GM12878 (cell line): ENCODE measurements at regions not wholly inside any gene's neighbourhood (a gene's known extent, or its start where the extent isn't known, plus 50 kb on each side); places are given as distances from the start of the nearest gene placed in this dataset.

Source experiments
- ATAC-seq: fragments of 200-7000 bp; cut with Tn5 transposase; 3 replicates; pipeline ENCODE4 v1.9.1; 2020; ENCODE audit warnings: mild to moderate bottlenecking, moderate library complexity
- BruUV-seq: library from RNA; stranded (reverse); fragments of 400-500 nt; replicated peaks from 2 replicates; lab custom pipeline; 2021; lab: Mats Ljungman, UMichigan
- CTCF ChIA-PET: fragments of 300-600 bp; sonication (Branson Sonifier 250); formaldehyde crosslinking; extraction: SDS; loops from one replicate; lab custom pipeline; 2021; ENCODE audit warnings: inconsistent platforms; lab: Yijun Ruan, JAX
- POLR2A ChIA-PET: fragments of 350-600 bp; formaldehyde crosslinking; extraction: SDS; loops from one replicate; lab custom pipeline; 2021; ENCODE audit warnings: inconsistent platforms; lab: Charles Lee
- RAD21 ChIA-PET: fragments of 300-600 bp; sonication (Branson Sonifier 250); formaldehyde crosslinking; loops from one replicate; lab custom pipeline; 2023; ENCODE audit warnings: antibody characterized with exemption; ENCODE audit not compliant: unreplicated experiment; lab: Charles Lee
- SMC1A ChIA-PET: fragments of 300-600 bp; sonication (Branson Sonifier 250); formaldehyde crosslinking; loops from one replicate; lab custom pipeline; 2023; ENCODE audit not compliant: unreplicated experiment, uncharacterized antibody; lab: Charles Lee
- DNase-seq: peaks from one replicate; pipeline ENCODE4 v3.0.0-alpha.2; 2011; ENCODE audit warnings: low read depth, low spot score
- FAIRE-seq: peaks from 3 replicates; lab custom pipeline; 2011; peaks lifted over from hg19 to GRCh38; lab: Jason Lieb, UNC
- H2AFZ ChIP-seq: 2 replicates; pipeline ENCODE4 v1.6.0; 2011; ENCODE audit warnings: low read depth, low read length, control low read depth; ENCODE audit not compliant: control insufficient read depth
- H3K27ac ChIP-seq: 2 replicates; pipeline ENCODE4 v1.5.1; 2011; ENCODE audit warnings: control low read depth; ENCODE audit not compliant: control insufficient read depth, insufficient read depth
- H3K27me3 ChIP-seq, 2 experiments: replicated peaks in 1 of 2; 2 replicates each; pipeline versions ENCODE4 v1.6.0 to v1.6.1; 2011; ENCODE audit warnings: low read length in 1 of 2; ENCODE audit not compliant: control insufficient read depth in 2 of 2, insufficient read depth in 2 of 2
- H3K36me3 ChIP-seq, 2 experiments: 2 replicates each; pipeline ENCODE4 v1.5.1; 2011; ENCODE audit warnings: low read length in 1 of 2; ENCODE audit not compliant: control insufficient read depth in 2 of 2, insufficient read depth in 2 of 2
- H3K4me1 ChIP-seq: 2 replicates; pipeline ENCODE4 v1.6.1; 2011; ENCODE audit warnings: mild to moderate bottlenecking, low read length, moderate library complexity, mixed read lengths; ENCODE audit not compliant: control insufficient read depth, insufficient read depth
- H3K4me2 ChIP-seq: 2 replicates; pipeline ENCODE4 v1.6.0; 2011; ENCODE audit warnings: control low read depth; ENCODE audit not compliant: control insufficient read depth, insufficient read depth
- H3K4me3 ChIP-seq: fragments of 200-600 bp; sonication (generic); 2 replicates; pipeline ENCODE4 v1.5.1; 2016
- H3K79me2 ChIP-seq: 2 replicates; pipeline ENCODE4 v1.6.0; 2011; ENCODE audit warnings: low read length; ENCODE audit not compliant: control insufficient read depth, insufficient read depth
- H3K9ac ChIP-seq: 2 replicates; pipeline ENCODE4 v1.8.0; 2011; ENCODE audit warnings: low read length, control low read depth, mixed read lengths; ENCODE audit not compliant: control insufficient read depth, insufficient read depth
- H3K9me3 ChIP-seq: replicated peaks from 3 replicates; pipeline ENCODE4 v1.5.1; 2011; ENCODE audit warnings: mild to moderate bottlenecking, low read length; ENCODE audit not compliant: control insufficient read depth, insufficient read depth
- H4K20me1 ChIP-seq: 2 replicates; pipeline ENCODE4 v1.6.0; 2011; ENCODE audit not compliant: control insufficient read depth, insufficient read depth
- CREB1 ChIP-seq: IDR thresholded peaks from 2 replicates; pipeline ENCODE4 v1.6.1; 2012; ENCODE audit warnings: low read depth, mild to moderate bottlenecking, inconsistent platforms
- GABPA ChIP-seq: IDR thresholded peaks from 2 replicates; pipeline ENCODE4 v1.6.1; 2014; ENCODE audit warnings: antibody characterized with exemption, low read depth, mild to moderate bottlenecking, inconsistent platforms
- JUNB ChIP-seq: IDR thresholded peaks from 2 replicates; pipeline ENCODE4 v1.6.1; 2016; ENCODE audit warnings: antibody characterized with exemption, mild to moderate bottlenecking
- SMAD1 ChIP-seq: fragments of 450-650 bp; IDR thresholded peaks from 2 replicates; pipeline ENCODE4 v1.6.1; 2018; ENCODE audit warnings: mild to moderate bottlenecking, low read depth; ENCODE audit not compliant: partially characterized antibody
- SRF ChIP-seq, 2 experiments: IDR thresholded peaks; 2 replicates each; pipeline ENCODE4 v1.6.1; 2011; ENCODE audit warnings: low read depth in 2 of 2, low read length in 2 of 2, mild to moderate bottlenecking in 1 of 2, moderate library complexity in 1 of 2
- SUZ12 ChIP-seq: fragments of 200-600 bp; sonication (generic); IDR thresholded peaks from one replicate; pipeline ENCODE4 v1.6.1; 2018; ENCODE audit warnings: antibody characterized with exemption, mild to moderate bottlenecking; ENCODE audit not compliant: unreplicated experiment
- TBL1XR1 ChIP-seq: IDR thresholded peaks from 2 replicates; pipeline ENCODE4 v1.6.1; 2012; ENCODE audit warnings: low read depth, low read length, improper control_type of control experiment
- WGBS: methylation state at CpG from one replicate; pipeline ENCODE4 v1.1.6; 2016; ENCODE audit warnings: low lambda C conversion rate; ENCODE audit not compliant: insufficient replicate concordance, insufficient coverage; ENCODE audit errors: missing lambda C conversion rate; 5-methylcytosine and 5-hydroxymethylcytosine counted together
- in situ Hi-C: fragments of 300-500 bp; cut with MboI; formaldehyde crosslinking; loops from 9 replicates; pipeline ENCODE4 v1.14.3; 2018; ENCODE audit warnings: mixed read lengths
- intact Hi-C: fragments of 100-400 bp; cut with micrococcal nuclease; formaldehyde crosslinking; loops from one replicate; pipeline ENCODE4 v1.14.2; 2022; ENCODE audit not compliant: unreplicated experiment
- TF ChIP-seq, protein P1 (sequence below), 3 experiments: IDR thresholded peaks in 2 of 3; conservative IDR thresholded peaks in 1 of 3; 2 replicates each; pipeline ENCODE4 v1.5.1; 2011; ENCODE audit warnings: low read depth in 3 of 3, low read length in 3 of 3, mild to moderate bottlenecking in 3 of 3, control low read depth in 2 of 3, moderate library complexity in 2 of 3, inconsistent platforms in 1 of 3, mixed read lengths in 1 of 3; ENCODE audit not compliant: control insufficient read depth in 2 of 3, insufficient read depth in 1 of 3; ENCODE audit errors: extremely low read depth in 1 of 3
- TF ChIP-seq, protein P2 (sequence below): fragments of 450-650 bp; conservative IDR thresholded peaks from 2 replicates; pipeline ENCODE4 v1.6.1; 2017; ENCODE audit warnings: mild to moderate bottlenecking, moderate library complexity
- TF ChIP-seq, protein P3 (sequence below): IDR thresholded peaks from 2 replicates; pipeline ENCODE4 v1.6.1; 2012; ENCODE audit warnings: low read length, inconsistent platforms
- TF ChIP-seq, protein P4 (sequence below): IDR thresholded peaks from 2 replicates; pipeline ENCODE4 v1.6.1; 2012; ENCODE audit warnings: low read depth, low read length, improper control_type of control experiment

DNA sequence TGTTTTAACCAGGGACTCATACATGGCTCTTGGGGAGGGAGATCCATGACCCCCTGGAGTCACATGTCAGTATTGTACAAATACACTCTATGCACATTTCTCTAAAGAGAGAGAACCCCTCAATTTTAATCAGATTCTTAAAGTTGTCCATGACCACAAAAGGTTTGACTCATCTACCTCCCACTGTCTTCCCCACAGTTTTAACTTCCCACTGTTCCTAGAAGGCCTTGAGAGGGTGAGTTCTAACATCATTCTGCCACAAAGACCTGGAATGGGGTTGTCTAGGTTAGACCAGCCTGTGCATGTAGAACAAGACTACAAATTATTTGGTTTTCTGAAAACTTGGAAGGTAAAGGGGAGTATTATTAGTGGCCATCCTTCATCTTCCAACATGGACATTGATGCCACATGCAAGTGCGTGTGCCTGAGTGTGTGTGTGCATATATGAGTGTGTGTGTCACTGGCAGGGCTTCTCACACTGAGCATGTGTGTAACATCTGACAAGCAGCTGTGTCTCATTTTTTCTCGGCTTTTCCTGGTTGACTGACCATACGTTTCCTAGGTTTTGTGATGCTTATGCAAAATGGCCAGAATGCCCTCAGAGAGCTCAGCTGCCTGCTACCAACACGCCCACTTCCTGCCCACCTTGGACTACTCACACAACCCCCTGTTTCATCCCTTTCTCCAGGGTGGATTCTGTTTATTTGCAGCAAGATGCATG lies 94.6 kb upstream of the LGALSL start (continued):
- TF ChIP-seq, protein P1, sequence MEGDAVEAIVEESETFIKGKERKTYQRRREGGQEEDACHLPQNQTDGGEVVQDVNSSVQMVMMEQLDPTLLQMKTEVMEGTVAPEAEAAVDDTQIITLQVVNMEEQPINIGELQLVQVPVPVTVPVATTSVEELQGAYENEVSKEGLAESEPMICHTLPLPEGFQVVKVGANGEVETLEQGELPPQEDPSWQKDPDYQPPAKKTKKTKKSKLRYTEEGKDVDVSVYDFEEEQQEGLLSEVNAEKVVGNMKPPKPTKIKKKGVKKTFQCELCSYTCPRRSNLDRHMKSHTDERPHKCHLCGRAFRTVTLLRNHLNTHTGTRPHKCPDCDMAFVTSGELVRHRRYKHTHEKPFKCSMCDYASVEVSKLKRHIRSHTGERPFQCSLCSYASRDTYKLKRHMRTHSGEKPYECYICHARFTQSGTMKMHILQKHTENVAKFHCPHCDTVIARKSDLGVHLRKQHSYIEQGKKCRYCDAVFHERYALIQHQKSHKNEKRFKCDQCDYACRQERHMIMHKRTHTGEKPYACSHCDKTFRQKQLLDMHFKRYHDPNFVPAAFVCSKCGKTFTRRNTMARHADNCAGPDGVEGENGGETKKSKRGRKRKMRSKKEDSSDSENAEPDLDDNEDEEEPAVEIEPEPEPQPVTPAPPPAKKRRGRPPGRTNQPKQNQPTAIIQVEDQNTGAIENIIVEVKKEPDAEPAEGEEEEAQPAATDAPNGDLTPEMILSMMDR (IDR thresholded peaks at IDR 0.05 in 2 of 3, conservative IDR thresholded peaks at IDR 0.05 in 1 of 3; ENCODE audit: control insufficient read depth in 2 of 3, extremely low read depth in 1 of 3, insufficient read depth in 1 of 3, low read depth in 3 of 3, low read length in 3 of 3): no peak

DNA sequence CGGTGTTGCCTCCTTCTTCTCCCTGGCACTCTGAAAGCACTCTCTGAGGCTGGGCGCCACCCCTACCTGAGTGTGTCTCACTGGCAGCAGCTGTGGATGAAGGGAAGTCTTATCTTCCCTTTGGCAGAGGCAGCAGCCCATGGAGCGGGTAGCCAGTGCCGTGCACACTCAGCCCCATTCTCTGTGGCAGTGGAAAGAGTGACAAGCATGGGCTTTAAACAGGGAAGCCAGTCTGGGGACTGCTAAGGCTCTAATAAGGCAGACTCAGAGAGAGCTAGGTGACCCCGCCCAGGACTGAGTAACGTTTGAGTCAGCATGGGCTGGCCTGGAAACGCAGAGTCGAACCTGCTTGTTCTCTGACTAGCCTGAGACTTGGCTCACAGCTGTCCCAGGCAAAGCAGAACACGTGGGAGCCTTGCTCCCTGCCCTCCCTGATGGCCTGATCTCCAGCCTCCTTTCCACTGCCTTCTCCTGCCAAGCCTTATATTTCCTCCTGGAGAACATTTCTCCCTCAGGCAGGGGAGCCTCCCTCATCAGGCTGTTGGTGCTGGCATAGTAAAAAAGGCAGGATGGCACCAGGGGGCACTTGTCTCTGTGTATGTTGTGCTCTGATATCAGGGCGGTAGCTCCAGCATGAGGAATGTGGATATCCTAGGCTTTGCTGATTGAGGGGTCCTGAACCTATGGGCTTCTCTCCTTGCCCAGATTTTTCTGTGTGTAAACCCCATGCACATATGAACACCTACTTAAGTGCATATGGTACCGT lies 93.9 kb upstream of the LGALSL start:
- Histone ChIP-seq H3K4me1 (peaks cover 6% of the 10 kb centered on the region; the same call in 1 of the 2 replicates), H3K9me3 (no peaks in the 10 kb centered on the region), H3K4me3 (no peak overlapping the region), H3K79me2 (no peaks in the 10 kb centered on the region), H3K9ac (no peak overlapping the region), H3K36me3 (no peaks in the 10 kb centered on the region), H3K27me3 (no peaks in the 10 kb centered on the region; a peak in 1 of 4 replicates), H3K4me2 (peak overlapping the region; percentile 31; the same call in 1 of the 2 replicates), H2AFZ (no peak overlapping the region), H3K27ac (no peak overlapping the region), H4K20me1 (no peaks in the 10 kb centered on the region)
- 12% methylated on average over 11 of the region's 11 CpGs for WGBS
- in situ Hi-C loops: no loop called here
- intact Hi-C loops: no loop called here
- TF ChIP-seq, protein P2, sequence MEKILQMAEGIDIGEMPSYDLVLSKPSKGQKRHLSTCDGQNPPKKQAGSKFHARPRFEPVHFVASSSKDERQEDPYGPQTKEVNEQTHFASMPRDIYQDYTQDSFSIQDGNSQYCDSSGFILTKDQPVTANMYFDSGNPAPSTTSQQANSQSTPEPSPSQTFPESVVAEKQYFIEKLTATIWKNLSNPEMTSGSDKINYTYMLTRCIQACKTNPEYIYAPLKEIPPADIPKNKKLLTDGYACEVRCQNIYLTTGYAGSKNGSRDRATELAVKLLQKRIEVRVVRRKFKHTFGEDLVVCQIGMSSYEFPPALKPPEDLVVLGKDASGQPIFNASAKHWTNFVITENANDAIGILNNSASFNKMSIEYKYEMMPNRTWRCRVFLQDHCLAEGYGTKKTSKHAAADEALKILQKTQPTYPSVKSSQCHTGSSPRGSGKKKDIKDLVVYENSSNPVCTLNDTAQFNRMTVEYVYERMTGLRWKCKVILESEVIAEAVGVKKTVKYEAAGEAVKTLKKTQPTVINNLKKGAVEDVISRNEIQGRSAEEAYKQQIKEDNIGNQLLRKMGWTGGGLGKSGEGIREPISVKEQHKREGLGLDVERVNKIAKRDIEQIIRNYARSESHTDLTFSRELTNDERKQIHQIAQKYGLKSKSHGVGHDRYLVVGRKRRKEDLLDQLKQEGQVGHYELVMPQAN: no peak
- TF ChIP-seq GABPA (no peak), TBL1XR1 (no peak), SUZ12 (no peak), SMAD1 (no peak), SRF (IDR thresholded peaks at IDR 0.05; ENCODE audit: low read depth in 2 of 2, low read length in 2 of 2) (no peak), CREB1 (no peak), JUNB (no peak)
- TF ChIP-seq, protein P3, sequence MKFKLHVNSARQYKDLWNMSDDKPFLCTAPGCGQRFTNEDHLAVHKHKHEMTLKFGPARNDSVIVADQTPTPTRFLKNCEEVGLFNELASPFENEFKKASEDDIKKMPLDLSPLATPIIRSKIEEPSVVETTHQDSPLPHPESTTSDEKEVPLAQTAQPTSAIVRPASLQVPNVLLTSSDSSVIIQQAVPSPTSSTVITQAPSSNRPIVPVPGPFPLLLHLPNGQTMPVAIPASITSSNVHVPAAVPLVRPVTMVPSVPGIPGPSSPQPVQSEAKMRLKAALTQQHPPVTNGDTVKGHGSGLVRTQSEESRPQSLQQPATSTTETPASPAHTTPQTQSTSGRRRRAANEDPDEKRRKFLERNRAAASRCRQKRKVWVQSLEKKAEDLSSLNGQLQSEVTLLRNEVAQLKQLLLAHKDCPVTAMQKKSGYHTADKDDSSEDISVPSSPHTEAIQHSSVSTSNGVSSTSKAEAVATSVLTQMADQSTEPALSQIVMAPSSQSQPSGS: no peak
- TF ChIP-seq, protein P4, sequence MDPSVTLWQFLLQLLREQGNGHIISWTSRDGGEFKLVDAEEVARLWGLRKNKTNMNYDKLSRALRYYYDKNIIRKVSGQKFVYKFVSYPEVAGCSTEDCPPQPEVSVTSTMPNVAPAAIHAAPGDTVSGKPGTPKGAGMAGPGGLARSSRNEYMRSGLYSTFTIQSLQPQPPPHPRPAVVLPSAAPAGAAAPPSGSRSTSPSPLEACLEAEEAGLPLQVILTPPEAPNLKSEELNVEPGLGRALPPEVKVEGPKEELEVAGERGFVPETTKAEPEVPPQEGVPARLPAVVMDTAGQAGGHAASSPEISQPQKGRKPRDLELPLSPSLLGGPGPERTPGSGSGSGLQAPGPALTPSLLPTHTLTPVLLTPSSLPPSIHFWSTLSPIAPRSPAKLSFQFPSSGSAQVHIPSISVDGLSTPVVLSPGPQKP: no peak
- no TSS peak for BruUV-seq
- ChIA-PET SMC1A (interaction anchor here (1.2 kb wide), 1 partner anchor 41 kb away, joined by 4 read pairs; no protein-coding TSS in a partner anchor), RAD21 (interaction anchor here (0.5 kb wide), 1 partner anchor 388 kb away, joined by 3 read pairs; no protein-coding TSS in a partner anchor), CTCF (interaction anchor here (1.1 to 5.6 kb wide), 3 partner anchors 11 to 128 kb away, joined by 3 to 28 read pairs (median 7); no protein-coding TSS in a partner anchor), POLR2A (no interaction called here)
- ATAC-seq (peak; percentile 95), FAIRE-seq (no peak), DNase-seq (no peak)
